ENCODE measurements at regions not wholly inside any gene's neighbourhood (a gene's known extent, or its start where the extent isn't known, plus 50 kb on each side); places are given as distances from the start of the nearest gene placed in this dataset.

- no peak for DNase-seq (ENCODE audit: low spot score)
Observed at GRCh38 chr22:27003297-27003696, 345.9 kb downstream of the MIAT start.

GRCh38 chr22:27004434-27004833, 347.0 kb downstream of the MIAT start:
- no peak for DNase-seq (ENCODE audit: low spot score)

GRCh38 chr22:27008454-27008853, 351.1 kb downstream of the MIAT start:
- no peak for DNase-seq (ENCODE audit: low spot score)

GRCh38 chr22:27011133-27011532, 353.7 kb downstream of the MIAT start:
- no peak for DNase-seq (ENCODE audit: low spot score)

- DNase-seq (ENCODE audit: low spot score), result no peak
Observed at GRCh38 chr22:27011717-27012116, 354.3 kb downstream of the MIAT start.

GRCh38 chr22:27019827-27020226, 362.4 kb downstream of the MIAT start:
- DNase-seq (ENCODE audit: low spot score), result no peak

- no peak for DNase-seq (ENCODE audit: low spot score)
Observed at GRCh38 chr22:27022274-27022895, 365.0 kb downstream of the MIAT start.

GRCh38 chr22:27022896-27023361, 365.5 kb downstream of the MIAT start:
- no peak for DNase-seq (ENCODE audit: low spot score)

GRCh38 chr22:27023591-27023990, 366.2 kb downstream of the MIAT start:
- DNase-seq (ENCODE audit: low spot score), result no peak

- DNase-seq (ENCODE audit: low spot score), result no peak
Observed at GRCh38 chr22:27024982-27025381, 367.6 kb downstream of the MIAT start.

GRCh38 chr22:27028093-27028492, 370.7 kb downstream of the MIAT start:
- DNase-seq (ENCODE audit: low spot score), result no peak

GRCh38 chr22:27029584-27030130, 372.3 kb downstream of the MIAT start:
- DNase-seq (ENCODE audit: low spot score), result no peak

GRCh38 chr22:27032091-27032761, 374.8 kb downstream of the MIAT start:
- DNase-seq (ENCODE audit: low spot score), result no peak

GRCh38 chr22:27041745-27042310, 384.4 kb downstream of the MIAT start:
- DNase-seq (ENCODE audit: low spot score), result no peak

GRCh38 chr22:27043262-27043661, 385.9 kb downstream of the MIAT start:
- DNase-seq (ENCODE audit: low spot score), result no peak

- no peak for DNase-seq (ENCODE audit: low spot score)
Observed at GRCh38 chr22:27045103-27045947, 387.9 kb downstream of the MIAT start.

GRCh38 chr22:27046086-27046485, 388.7 kb downstream of the MIAT start:
- DNase-seq (ENCODE audit: low spot score), result no peak

GRCh38 chr22:27046603-27047002, 389.2 kb downstream of the MIAT start:
- no peak for DNase-seq (ENCODE audit: low spot score)

- DNase-seq (ENCODE audit: low spot score), result no peak
Observed at GRCh38 chr22:27050771-27051170, 393.4 kb downstream of the MIAT start.

GRCh38 chr22:27051407-27051806, 394.0 kb downstream of the MIAT start:
- no peak for DNase-seq (ENCODE audit: low spot score)

GRCh38 chr22:27057717-27058116, 400.3 kb downstream of the MIAT start:
- DNase-seq (ENCODE audit: low spot score), result no peak

- no peak for DNase-seq (ENCODE audit: low spot score)
Observed at GRCh38 chr22:27060190-27060589, 402.8 kb downstream of the MIAT start.

Measured in activated CD4-positive, alpha-beta T cell treated with anti-CD3 and anti-CD28 coated beads, Interleukin-2, Interleukin-4, amounts not matched to agents 100 ng/mL and 50 ng/mL, durations not matched to agents 16 hours and 8 hours (primary cell).